ENCODE measurements at regions not wholly inside any gene's neighbourhood (a gene's known extent, or its start where the extent isn't known, plus 50 kb on each side); places are given as distances from the start of the nearest gene placed in this dataset.

GRCh38 chr17:15177343-15177742, 87.8 kb downstream of the PMP22 start:
- TF ChIP-seq CTCF (IDR thresholded peaks at IDR 0.05; ENCODE audit: extremely low read depth, missing control alignments): no peak
- no peak for DNase-seq (ENCODE audit: low spot score)

GRCh38 chr17:15175356-15175755, 89.8 kb downstream of the PMP22 start:
- DNase-seq (ENCODE audit: low spot score): no peak
- no peak for TF ChIP-seq CTCF (IDR thresholded peaks at IDR 0.05; ENCODE audit: extremely low read depth, missing control alignments)

- DNase-seq (ENCODE audit: low spot score): peak; percentile 8
- TF ChIP-seq CTCF (IDR thresholded peaks at IDR 0.05; ENCODE audit: extremely low read depth, missing control alignments): no peak
Observed at GRCh38 chr17:15171167-15172047, 93.7 kb downstream of the PMP22 start.

GRCh38 chr17:15169676-15170075, 95.5 kb downstream of the PMP22 start:
- no peak for TF ChIP-seq CTCF (IDR thresholded peaks at IDR 0.05; ENCODE audit: extremely low read depth, missing control alignments)
- DNase-seq (ENCODE audit: low spot score): no peak

GRCh38 chr17:15168379-15168778, 96.7 kb downstream of the PMP22 start:
- DNase-seq (ENCODE audit: low spot score): no peak
- no peak for TF ChIP-seq CTCF (IDR thresholded peaks at IDR 0.05; ENCODE audit: extremely low read depth, missing control alignments)

GRCh38 chr17:15161395-15161794, 103.7 kb downstream of the PMP22 start:
- TF ChIP-seq CTCF (IDR thresholded peaks at IDR 0.05; ENCODE audit: extremely low read depth, missing control alignments): no peak
- no peak for DNase-seq (ENCODE audit: low spot score)

- no peak for DNase-seq (ENCODE audit: low spot score)
- no peak for TF ChIP-seq CTCF (IDR thresholded peaks at IDR 0.05; ENCODE audit: extremely low read depth, missing control alignments)
Observed at GRCh38 chr17:15157051-15157450, 108.1 kb downstream of the PMP22 start.
